Ascending aorta (tissue), 2 donors: ENCODE measurements at regions not wholly inside any gene's neighbourhood (a gene's known extent, or its start where the extent isn't known, plus 50 kb on each side); places are given as distances from the start of the nearest gene placed in this dataset.

ENCODE experiments used
- DNase-seq, 2 donors: peaks; one replicate each; pipeline ENCODE4 v3.0.0-alpha.2; 2019; ENCODE audit warnings: low spot score in 2 of 2
- H3K27ac ChIP-seq, 2 donors: fragments of 200-600 bp; sonication (generic); one replicate each; pipeline ENCODE4 v1.5.1; 2016 to 2017; ENCODE audit warnings: mild to moderate bottlenecking in 1 of 2
- H3K27me3 ChIP-seq: fragments of 200-600 bp; sonication (generic); one replicate; pipeline ENCODE4 v1.5.1; 2017
- H3K36me3 ChIP-seq, 2 donors: fragments of 200-600 bp; sonication (generic); one replicate each; pipeline ENCODE4 v1.5.1; 2016
- H3K4me1 ChIP-seq, 2 donors: fragments of 200-600 bp; sonication (generic); one replicate each; pipeline ENCODE4 v1.5.1; 2016 to 2017; ENCODE audit warnings: mild to moderate bottlenecking in 1 of 2
- H3K4me3 ChIP-seq, 2 donors: fragments of 200-600 bp; sonication (generic); one replicate each; pipeline ENCODE4 v1.5.1; 2016 to 2017; ENCODE audit warnings: mild to moderate bottlenecking in 1 of 2
- H3K9me3 ChIP-seq, 2 donors: fragments of 200-600 bp; sonication (generic); one replicate each; pipeline ENCODE4 v1.5.1; 2016
- intact Hi-C: fragments of 100-400 bp; cut with DNase I; formaldehyde crosslinking; loops from one replicate; pipeline ENCODE4 v1.15.1; 2023
- TF ChIP-seq, protein P1 (sequence below), 3 experiments: fragments of 200-600 bp in 2 of 3; fragments of 450-650 bp in 1 of 3; sonication (generic) in 2 of 3; IDR thresholded peaks; one replicate each; pipeline ENCODE4 v1.5.1; 2016 to 2019; ENCODE audit warnings: antibody characterized with exemption in 3 of 3, mild to moderate bottlenecking in 1 of 3, moderate library complexity in 1 of 3

DNA sequence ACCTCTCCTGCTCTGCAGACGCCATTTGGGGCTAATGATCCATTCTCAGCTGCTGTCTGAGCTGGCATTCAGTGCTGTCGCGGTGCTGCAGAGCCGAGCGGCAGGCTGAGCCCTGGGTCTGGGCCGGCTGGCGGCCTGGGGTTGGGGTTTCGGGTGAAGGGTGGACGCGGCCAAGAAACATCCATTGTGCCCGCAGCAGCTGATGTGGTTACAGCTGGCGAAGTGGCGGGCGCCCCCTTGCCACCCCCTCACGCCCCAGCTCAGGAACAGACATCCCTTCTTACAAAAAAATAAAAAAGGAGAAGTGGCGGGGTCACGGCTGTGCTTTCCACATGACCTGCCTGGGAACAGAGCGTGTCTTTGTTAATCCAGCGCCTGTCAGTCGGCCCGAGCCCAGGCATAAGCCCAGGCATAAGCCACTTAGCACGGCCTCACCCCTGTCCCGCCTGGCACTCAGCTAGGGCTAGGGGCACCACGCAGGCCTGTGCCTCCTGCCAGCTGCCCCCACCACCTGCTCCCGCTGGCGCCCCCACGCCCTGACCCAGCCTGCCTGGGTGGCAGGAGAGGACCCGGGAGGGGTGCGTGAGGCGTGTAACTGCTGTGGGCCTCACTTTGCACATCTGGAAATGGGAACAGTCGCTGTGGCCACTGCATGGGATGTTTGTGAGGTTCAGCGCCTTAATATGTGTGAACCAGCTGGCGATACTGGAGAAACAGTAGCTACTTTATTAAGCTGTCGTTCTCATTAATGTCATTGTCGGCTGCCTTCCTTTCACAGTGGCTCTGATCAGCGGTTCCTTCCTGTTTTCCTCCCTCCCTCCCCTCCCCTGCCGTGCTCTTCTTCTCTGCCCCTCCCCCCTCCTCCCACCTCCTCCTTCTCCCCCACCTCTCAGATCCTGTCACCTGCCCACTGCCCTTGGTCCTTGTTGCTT is 197.7 kb upstream of the CIBAR2 start:
- Histone ChIP-seq H3K4me1 (peaks cover 3 to 20% of the 10 kb centered on the region in 2 donors), H3K4me3 (no peak overlapping the region), H3K27me3 (no peaks in the 10 kb centered on the region), H3K27ac (no peak overlapping the region), H3K9me3 (no peaks in the 10 kb centered on the region), H3K36me3 (no peaks in the 10 kb centered on the region)
- TF ChIP-seq, protein P1, sequence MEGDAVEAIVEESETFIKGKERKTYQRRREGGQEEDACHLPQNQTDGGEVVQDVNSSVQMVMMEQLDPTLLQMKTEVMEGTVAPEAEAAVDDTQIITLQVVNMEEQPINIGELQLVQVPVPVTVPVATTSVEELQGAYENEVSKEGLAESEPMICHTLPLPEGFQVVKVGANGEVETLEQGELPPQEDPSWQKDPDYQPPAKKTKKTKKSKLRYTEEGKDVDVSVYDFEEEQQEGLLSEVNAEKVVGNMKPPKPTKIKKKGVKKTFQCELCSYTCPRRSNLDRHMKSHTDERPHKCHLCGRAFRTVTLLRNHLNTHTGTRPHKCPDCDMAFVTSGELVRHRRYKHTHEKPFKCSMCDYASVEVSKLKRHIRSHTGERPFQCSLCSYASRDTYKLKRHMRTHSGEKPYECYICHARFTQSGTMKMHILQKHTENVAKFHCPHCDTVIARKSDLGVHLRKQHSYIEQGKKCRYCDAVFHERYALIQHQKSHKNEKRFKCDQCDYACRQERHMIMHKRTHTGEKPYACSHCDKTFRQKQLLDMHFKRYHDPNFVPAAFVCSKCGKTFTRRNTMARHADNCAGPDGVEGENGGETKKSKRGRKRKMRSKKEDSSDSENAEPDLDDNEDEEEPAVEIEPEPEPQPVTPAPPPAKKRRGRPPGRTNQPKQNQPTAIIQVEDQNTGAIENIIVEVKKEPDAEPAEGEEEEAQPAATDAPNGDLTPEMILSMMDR (IDR thresholded peaks at IDR 0.05) = no peak
- no peak for DNase-seq
- intact Hi-C loops = loop anchor here (10.0 kb wide), 1 partner anchor 115 kb away; no protein-coding TSS in a partner anchor

DNA sequence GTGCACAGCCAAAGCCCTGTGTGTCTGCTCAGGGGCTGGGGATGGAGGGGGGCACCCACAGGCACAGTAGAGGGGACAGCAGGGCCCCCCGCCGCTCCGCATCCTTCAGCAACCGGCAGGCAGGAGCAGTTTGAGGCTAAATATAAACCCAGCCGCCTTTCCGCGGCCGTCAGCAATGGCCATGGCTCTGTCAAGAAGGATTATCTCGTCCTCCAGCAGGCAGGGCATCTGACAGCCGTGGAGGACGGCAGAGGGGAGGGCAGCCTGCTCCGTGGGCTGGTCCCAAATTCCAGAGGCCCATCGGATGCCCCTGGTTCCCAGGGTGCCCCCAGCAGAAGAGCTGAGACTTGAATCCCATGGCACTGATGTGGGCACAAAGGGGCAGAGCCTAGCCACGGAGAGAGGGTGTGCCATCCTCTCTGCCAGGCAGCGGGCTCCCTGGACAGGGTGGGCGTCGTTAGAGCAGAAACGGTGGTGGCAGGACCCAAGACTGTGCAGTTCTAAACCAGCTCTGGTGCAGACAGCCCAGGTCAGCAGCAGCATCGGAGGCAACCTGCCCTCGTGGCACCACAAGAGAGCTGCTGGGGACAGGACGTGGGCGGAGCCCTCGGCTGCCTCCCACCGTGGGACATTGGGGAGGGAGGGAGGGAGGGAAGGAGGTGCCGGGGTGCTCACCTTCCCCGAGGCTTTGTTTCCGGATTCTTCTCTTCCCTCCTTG is 198.8 kb upstream of the CIBAR2 start:
- Histone ChIP-seq H3K9me3 (no peaks in the 10 kb centered on the region), H3K27me3 (no peaks in the 10 kb centered on the region), H3K4me3 (no peak overlapping the region), H3K4me1 (peaks cover 3 to 13% of the 10 kb centered on the region in 2 donors), H3K27ac (no peak overlapping the region), H3K36me3 (no peaks in the 10 kb centered on the region)
- no peak for DNase-seq
- TF ChIP-seq, protein P1 (IDR thresholded peaks at IDR 0.05) = no peak
- intact Hi-C loops = loop anchor here (10.0 kb wide), 1 partner anchor 114 kb away; no protein-coding TSS in a partner anchor

DNA sequence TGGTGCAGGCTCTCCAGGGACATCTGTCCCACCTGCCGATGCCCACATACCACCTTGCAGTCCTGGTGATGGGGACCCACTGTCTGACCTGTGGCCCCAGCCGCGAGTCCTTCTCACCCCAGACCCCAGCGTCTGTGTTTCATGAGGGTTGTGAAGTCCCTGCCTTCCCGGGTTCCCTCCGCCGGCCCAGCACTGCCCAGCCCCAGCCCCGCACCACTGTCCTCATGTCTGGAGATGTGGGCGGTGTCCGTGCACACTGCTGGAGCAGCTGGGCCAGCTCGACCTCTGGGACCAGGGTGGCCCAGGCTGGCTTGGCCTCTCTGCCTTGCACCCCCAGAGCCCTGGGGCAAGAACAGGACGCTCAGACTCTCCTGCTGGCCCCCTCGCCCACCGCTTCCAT is 199.5 kb upstream of the CIBAR2 start:
- intact Hi-C loops = loop anchor here (10.0 kb wide), 1 partner anchor 113 kb away; no protein-coding TSS in a partner anchor
- Histone ChIP-seq H3K4me1 (peaks cover 3 to 9% of the 10 kb centered on the region in 2 donors), H3K9me3 (no peaks in the 10 kb centered on the region), H3K27me3 (no peaks in the 10 kb centered on the region), H3K27ac (no peak overlapping the region), H3K36me3 (no peaks in the 10 kb centered on the region), H3K4me3 (no peak overlapping the region)
- TF ChIP-seq, protein P1 (IDR thresholded peaks at IDR 0.05) = no peak
- no peak for DNase-seq

DNA sequence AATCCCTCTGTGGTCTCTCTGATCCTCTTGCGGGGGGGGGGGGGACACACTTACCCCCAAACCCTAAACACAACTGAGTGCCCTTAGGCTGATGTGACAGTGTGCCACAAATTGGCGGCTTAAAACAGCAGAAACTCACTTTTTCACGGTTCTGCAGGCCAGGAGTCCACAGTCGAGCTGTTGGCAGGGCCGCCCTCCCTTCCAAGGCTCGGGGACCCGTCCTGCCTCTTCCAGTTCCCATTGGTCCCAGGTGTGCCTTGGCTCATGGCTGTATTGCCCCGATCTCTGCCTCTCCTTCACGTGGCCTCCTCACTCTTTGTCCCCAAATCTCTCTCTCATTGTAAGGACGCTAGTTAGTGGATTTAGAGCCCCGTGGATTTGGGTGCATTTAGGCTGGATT is 199.9 kb upstream of the CIBAR2 start:
- Histone ChIP-seq H3K27me3 (no peaks in the 10 kb centered on the region), H3K4me1 (peaks cover 3 to 8% of the 10 kb centered on the region in 2 donors), H3K36me3 (no peaks in the 10 kb centered on the region), H3K9me3 (no peaks in the 10 kb centered on the region), H3K27ac (no peak overlapping the region), H3K4me3 (no peak overlapping the region)
- DNase-seq = no peak
- TF ChIP-seq, protein P1 (IDR thresholded peaks at IDR 0.05) = no peak
- intact Hi-C loops = loop anchor here (10.0 kb wide), 1 partner anchor 113 kb away; no protein-coding TSS in a partner anchor

DNA sequence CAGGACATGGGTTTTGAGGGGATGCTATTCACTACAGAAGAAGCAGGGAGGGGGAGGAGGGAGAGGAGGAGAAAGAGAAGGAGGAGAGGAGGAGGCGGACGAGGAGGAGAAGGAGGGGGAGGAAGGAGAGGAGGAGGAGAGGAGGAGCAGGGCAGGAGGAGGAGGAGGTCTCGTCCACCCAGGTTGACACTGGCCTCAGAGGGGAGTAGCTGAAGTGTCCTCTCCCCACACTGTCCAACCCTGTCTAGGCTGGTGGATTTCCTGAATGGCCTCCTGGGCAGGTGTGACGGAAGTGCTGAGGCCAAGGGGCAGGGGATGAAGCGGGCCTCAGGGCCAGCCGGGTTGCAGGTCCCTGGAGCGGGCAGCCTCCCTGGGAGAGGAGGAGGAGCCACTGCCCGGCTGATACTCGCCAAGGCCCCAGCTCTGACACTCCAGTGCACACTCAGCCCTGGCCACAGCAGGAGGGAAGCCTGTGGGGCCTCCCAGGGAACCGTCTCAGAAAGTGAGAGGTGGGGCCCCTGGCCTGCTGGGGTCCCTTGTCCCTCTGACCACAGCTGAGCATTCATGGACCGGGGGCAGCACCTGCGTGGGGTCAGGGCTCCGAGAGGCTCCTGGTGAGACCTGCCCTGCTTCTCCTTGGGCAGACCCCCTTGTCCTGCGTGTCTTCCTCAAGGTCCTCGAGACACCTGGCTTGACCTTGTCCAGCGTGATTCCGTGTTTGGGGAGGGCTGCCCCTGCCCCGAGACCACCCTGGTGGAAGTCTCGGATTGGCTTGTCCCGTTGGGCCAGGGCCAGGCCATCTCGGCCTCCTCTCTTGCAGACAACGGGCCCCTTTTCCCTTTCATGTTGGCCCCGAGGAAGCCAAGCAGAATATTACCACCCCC is 200.6 kb upstream of the CIBAR2 start:
- Histone ChIP-seq H3K27ac (no peak overlapping the region), H3K4me1 (peaks cover 3 to 8% of the 10 kb centered on the region in 2 donors), H3K27me3 (no peaks in the 10 kb centered on the region), H3K36me3 (no peaks in the 10 kb centered on the region), H3K9me3 (no peaks in the 10 kb centered on the region), H3K4me3 (no peak overlapping the region)
- TF ChIP-seq, protein P1 (IDR thresholded peaks at IDR 0.05) = no peak
- no peak for DNase-seq
- intact Hi-C loops = loop anchor here (10.0 kb wide), 1 partner anchor 112 kb away; no protein-coding TSS in a partner anchor
